Activated T-helper 1 cell treated with anti-CD3 and anti-CD28 coated beads, Interleukin-2, amount 50 U/mL, for 16 hours (primary cell): ENCODE measurements at regions not wholly inside any gene's neighbourhood (a gene's known extent, or its start where the extent isn't known, plus 50 kb on each side); places are given as distances from the start of the nearest gene placed in this dataset.

Experiments used
- DNase-seq, 2 donors: peaks; one replicate each; pipeline ENCODE4 v3.0.0-alpha.2; 2020; ENCODE audit warnings: low read depth in 1 of 2, low spot score in 1 of 2

- no peak for DNase-seq
Observed at GRCh38 chr7:3230908-3231307, 70.1 kb upstream of the SDK1 start.

GRCh38 chr7:3232228-3232627 lies 68.8 kb upstream of the SDK1 start:
- DNase-seq: no peak

GRCh38 chr7:3233301-3233700 lies 67.8 kb upstream of the SDK1 start:
- no peak for DNase-seq

- DNase-seq: no peak
Observed at GRCh38 chr7:3234051-3234450, 67.0 kb upstream of the SDK1 start.

GRCh38 chr7:3234851-3235250 lies 66.2 kb upstream of the SDK1 start:
- no peak for DNase-seq

- DNase-seq: no peak
Observed at GRCh38 chr7:3235322-3235721, 65.7 kb upstream of the SDK1 start.

- no peak for DNase-seq
Observed at GRCh38 chr7:3236268-3236667, 64.8 kb upstream of the SDK1 start.

GRCh38 chr7:3238525-3239210 lies 62.4 kb upstream of the SDK1 start:
- no peak for DNase-seq

- no peak for DNase-seq
Observed at GRCh38 chr7:3239291-3239691, 61.8 kb upstream of the SDK1 start.

GRCh38 chr7:3240826-3241430 lies 60.1 kb upstream of the SDK1 start:
- DNase-seq: no peak

- DNase-seq: no peak
Observed at GRCh38 chr7:3241686-3242258, 59.3 kb upstream of the SDK1 start.

GRCh38 chr7:3242398-3242972 lies 58.6 kb upstream of the SDK1 start:
- no peak for DNase-seq

GRCh38 chr7:3243256-3243655 lies 57.8 kb upstream of the SDK1 start:
- DNase-seq: no peak

GRCh38 chr7:3243680-3244079 lies 57.4 kb upstream of the SDK1 start:
- no peak for DNase-seq

- no peak for DNase-seq
Observed at GRCh38 chr7:3244241-3244814, 56.7 kb upstream of the SDK1 start.

GRCh38 chr7:3245077-3245476 lies 56.0 kb upstream of the SDK1 start:
- DNase-seq: no peak

- DNase-seq: no peak
Observed at GRCh38 chr7:3245721-3246120, 55.3 kb upstream of the SDK1 start.

GRCh38 chr7:3246127-3246526 lies 54.9 kb upstream of the SDK1 start:
- no peak for DNase-seq

- DNase-seq: no peak
Observed at GRCh38 chr7:3246651-3247050, 54.4 kb upstream of the SDK1 start.

GRCh38 chr7:3250725-3251124 lies 50.3 kb upstream of the SDK1 start:
- no peak for DNase-seq
